ENCODE measurements at regions not wholly inside any gene's neighbourhood (a gene's known extent, or its start where the extent isn't known, plus 50 kb on each side); places are given as distances from the start of the nearest gene placed in this dataset.

DNA sequence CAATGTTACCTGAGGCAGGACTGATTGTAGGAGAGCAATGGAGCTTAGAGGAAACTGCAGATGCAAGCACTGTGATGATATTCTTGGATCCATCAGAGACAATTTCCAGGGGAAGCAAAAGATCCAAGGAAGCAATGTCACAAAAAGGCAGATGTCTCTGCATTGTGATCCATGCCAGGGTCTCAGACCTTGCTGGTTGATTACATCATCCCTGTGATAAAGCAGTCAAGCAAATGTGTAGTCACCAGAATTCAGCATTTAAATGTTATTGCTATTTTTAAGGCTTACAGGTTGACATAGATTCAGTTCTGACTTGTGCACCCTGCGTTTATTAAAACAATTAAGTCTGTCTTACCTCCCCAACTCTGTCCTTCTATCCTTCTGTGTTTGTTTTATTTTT is 56.8 kb upstream of the CCDC85A start:
- TF ChIP-seq, protein P1, sequence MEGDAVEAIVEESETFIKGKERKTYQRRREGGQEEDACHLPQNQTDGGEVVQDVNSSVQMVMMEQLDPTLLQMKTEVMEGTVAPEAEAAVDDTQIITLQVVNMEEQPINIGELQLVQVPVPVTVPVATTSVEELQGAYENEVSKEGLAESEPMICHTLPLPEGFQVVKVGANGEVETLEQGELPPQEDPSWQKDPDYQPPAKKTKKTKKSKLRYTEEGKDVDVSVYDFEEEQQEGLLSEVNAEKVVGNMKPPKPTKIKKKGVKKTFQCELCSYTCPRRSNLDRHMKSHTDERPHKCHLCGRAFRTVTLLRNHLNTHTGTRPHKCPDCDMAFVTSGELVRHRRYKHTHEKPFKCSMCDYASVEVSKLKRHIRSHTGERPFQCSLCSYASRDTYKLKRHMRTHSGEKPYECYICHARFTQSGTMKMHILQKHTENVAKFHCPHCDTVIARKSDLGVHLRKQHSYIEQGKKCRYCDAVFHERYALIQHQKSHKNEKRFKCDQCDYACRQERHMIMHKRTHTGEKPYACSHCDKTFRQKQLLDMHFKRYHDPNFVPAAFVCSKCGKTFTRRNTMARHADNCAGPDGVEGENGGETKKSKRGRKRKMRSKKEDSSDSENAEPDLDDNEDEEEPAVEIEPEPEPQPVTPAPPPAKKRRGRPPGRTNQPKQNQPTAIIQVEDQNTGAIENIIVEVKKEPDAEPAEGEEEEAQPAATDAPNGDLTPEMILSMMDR (conservative IDR thresholded peaks at IDR 0.05; ENCODE audit: low read depth, low read length) = no peak
- TF ChIP-seq MAZ (IDR thresholded peaks at IDR 0.05; ENCODE audit: borderline replicate concordance, low read depth, low read length) (no peak), RAD21 (IDR thresholded peaks at IDR 0.05; ENCODE audit: low read length) (no peak), POLR2A (IDR thresholded peaks at IDR 0.05; ENCODE audit: low read depth, low read length) (no peak)

Data from IMR-90 (cell line).